Parathyroid adenoma (tissue), 2 donors: ENCODE measurements at regions not wholly inside any gene's neighbourhood (a gene's known extent, or its start where the extent isn't known, plus 50 kb on each side); places are given as distances from the start of the nearest gene placed in this dataset.

Experiments used
- H2AFZ ChIP-seq: fragments of 300-600 bp; sonication (generic); one replicate; pipeline ENCODE4 v1.7.0; 2017; ENCODE audit warnings: antibody characterized with exemption, mild to moderate bottlenecking
- H3K27ac ChIP-seq: fragments of 300-600 bp; sonication (generic); one replicate; pipeline ENCODE4 v1.7.0; 2017
- H3K27me3 ChIP-seq: fragments of 300-600 bp; sonication (generic); one replicate; pipeline ENCODE4 v1.7.0; 2017; ENCODE audit warnings: low read length; ENCODE audit not compliant: control insufficient read depth, insufficient read depth
- H3K36me3 ChIP-seq: fragments of 300-600 bp; sonication (generic); one replicate; pipeline ENCODE4 v1.7.0; 2017; ENCODE audit warnings: low read length; ENCODE audit not compliant: control insufficient read depth, insufficient read depth
- H3K4me1 ChIP-seq: fragments of 300-600 bp; sonication (generic); one replicate; pipeline ENCODE4 v1.7.0; 2017; ENCODE audit warnings: control low read depth
- H3K4me2 ChIP-seq: fragments of 300-600 bp; sonication (generic); one replicate; pipeline ENCODE4 v1.7.0; 2017; ENCODE audit warnings: low read length
- H3K4me3 ChIP-seq: fragments of 300-600 bp; sonication (generic); one replicate; pipeline ENCODE4 v1.7.0; 2017; ENCODE audit warnings: low read depth, low read length
- H3K79me2 ChIP-seq: fragments of 300-600 bp; sonication (generic); one replicate; pipeline ENCODE4 v1.7.0; 2017; ENCODE audit warnings: control low read depth
- H3K9ac ChIP-seq: fragments of 300-600 bp; sonication (generic); one replicate; pipeline ENCODE4 v1.7.0; 2017; ENCODE audit warnings: mild to moderate bottlenecking
- H3K9me3 ChIP-seq: fragments of 300-600 bp; sonication (generic); one replicate; pipeline ENCODE4 v1.7.0; 2017; ENCODE audit warnings: low read length; ENCODE audit not compliant: control insufficient read depth
- CTCF ChIP-seq: fragments of 300-600 bp; sonication (generic); IDR thresholded peaks from one replicate; pipeline ENCODE4 v1.7.0; 2017; ENCODE audit warnings: antibody characterized with exemption, mild to moderate bottlenecking
- donor health status: primary hyperparathyroidism.

- Histone ChIP-seq H3K27me3 (no peaks in the 10 kb centered on the region), H3K79me2 (no peaks in the 10 kb centered on the region), H3K27ac (no peak overlapping the region), H3K4me2 (no peak overlapping the region), H3K36me3 (no peaks in the 10 kb centered on the region), H3K4me1 (no peaks in the 10 kb centered on the region), H2AFZ (no peak overlapping the region), H3K9ac (no peak overlapping the region), H3K9me3 (no peaks in the 10 kb centered on the region), H3K4me3 (no peak overlapping the region)
- no peak for TF ChIP-seq CTCF
These were observed 208.8 kb downstream of the GXYLT1 start for GRCh38 chr12:41935911-41936310.

GRCh38 chr12:41932470-41932991 lies 212.1 kb downstream of the GXYLT1 start:
- Histone ChIP-seq H3K4me1 (no peaks in the 10 kb centered on the region), H3K79me2 (no peaks in the 10 kb centered on the region), H3K36me3 (no peaks in the 10 kb centered on the region), H3K4me2 (peak overlapping the region; percentile 34), H3K9ac (no peak overlapping the region), H3K4me3 (peak overlapping the region; percentile 41), H3K27ac (no peak overlapping the region), H3K27me3 (no peaks in the 10 kb centered on the region), H2AFZ (peak overlapping the region; percentile 63), H3K9me3 (no peaks in the 10 kb centered on the region)
- no peak for TF ChIP-seq CTCF

GRCh38 chr12:41930866-41931437 lies 213.7 kb downstream of the GXYLT1 start:
- H3K4me1 ChIP-seq = no peaks in the 10 kb centered on the region
- H3K9me3 ChIP-seq = no peaks in the 10 kb centered on the region
- no peak for TF ChIP-seq CTCF
- peak overlapping the region; percentile 47 for H3K27ac ChIP-seq
- H3K9ac ChIP-seq = no peak overlapping the region
- H3K4me3 ChIP-seq = no peak overlapping the region
- no peaks in the 10 kb centered on the region for H3K36me3 ChIP-seq
- H3K27me3 ChIP-seq = no peaks in the 10 kb centered on the region
- no peak overlapping the region for H3K4me2 ChIP-seq
- H2AFZ ChIP-seq = no peak overlapping the region
- no peaks in the 10 kb centered on the region for H3K79me2 ChIP-seq

- TF ChIP-seq CTCF = no peak
- no peak overlapping the region for H3K4me2 ChIP-seq
- no peak overlapping the region for H3K4me3 ChIP-seq
- no peak overlapping the region for H2AFZ ChIP-seq
- no peaks in the 10 kb centered on the region for H3K27me3 ChIP-seq
- no peaks in the 10 kb centered on the region for H3K4me1 ChIP-seq
- H3K27ac ChIP-seq = no peak overlapping the region
- H3K36me3 ChIP-seq = no peaks in the 10 kb centered on the region
- H3K79me2 ChIP-seq = no peaks in the 10 kb centered on the region
- no peaks in the 10 kb centered on the region for H3K9me3 ChIP-seq
- H3K9ac ChIP-seq = no peak overlapping the region
These were observed 220.6 kb downstream of the GXYLT1 start for GRCh38 chr12:41924111-41924510.

GRCh38 chr12:41923351-41923750 lies 221.3 kb downstream of the GXYLT1 start:
- Histone ChIP-seq H3K4me3 (no peak overlapping the region), H3K79me2 (no peaks in the 10 kb centered on the region), H3K36me3 (no peaks in the 10 kb centered on the region), H2AFZ (no peak overlapping the region), H3K9me3 (no peaks in the 10 kb centered on the region), H3K9ac (no peak overlapping the region), H3K27ac (no peak overlapping the region), H3K27me3 (no peaks in the 10 kb centered on the region), H3K4me1 (no peaks in the 10 kb centered on the region), H3K4me2 (no peak overlapping the region)
- TF ChIP-seq CTCF = no peak
